ENCODE measurements at regions not wholly inside any gene's neighbourhood (a gene's known extent, or its start where the extent isn't known, plus 50 kb on each side); places are given as distances from the start of the nearest gene placed in this dataset.

- Histone ChIP-seq H3K4me3 (ENCODE audit: low read length) (no peak overlapping the region), H3K4me1 (ENCODE audit: insufficient read depth, low read length) (no peaks in the 10 kb centered on the region)
- CTCF ChIA-PET = no interaction called here
Observed at GRCh38 chr12:116650062-116650461, 87.8 kb downstream of the SPRING1 start.

GRCh38 chr12:116647813-116648212 lies 88.6 kb downstream of the MAP1LC3B2 start:
- peaks cover 0 to 18% (median 0%) of the 10 kb centered on the region in 3 donors for H3K36me3 Mint-ChIP-seq
- Histone ChIP-seq H3K27ac (ENCODE audit: low read depth, low read length) (no peak overlapping the region), H3K27me3 (ENCODE audit: insufficient read depth, low read length, poor library complexity, severe bottlenecking) (no peaks in the 10 kb centered on the region), H3K9me3 (ENCODE audit: low read length) (no peaks in the 10 kb centered on the region), H3K36me3 (ENCODE audit: insufficient read depth, low read length) (no peaks in the 10 kb centered on the region), H3K4me1 (ENCODE audit: insufficient read depth, low read length) (no peaks in the 10 kb centered on the region), H3K4me3 (ENCODE audit: low read length) (no peak overlapping the region)
- peaks cover 0 to 10% (median 2%) of the 10 kb centered on the region in 5 donors for H3K9me3 Mint-ChIP-seq
- peaks cover 20 to 32% of the 10 kb centered on the region in 2 donors for H3K27me3 Mint-ChIP-seq
- no peak for DNase-seq
- H3K4me1 Mint-ChIP-seq = no peaks in the 10 kb centered on the region
- no peak overlapping the region for H3K4me3 Mint-ChIP-seq
- CTCF ChIA-PET = no interaction called here
- POLR2A ChIA-PET = no interaction called here
- no peak overlapping the region for H3K27ac Mint-ChIP-seq

More at GRCh38 chr12:116650062-116650461, 87.8 kb downstream of the SPRING1 start:
- H3K4me3 Mint-ChIP-seq = no peak overlapping the region
- H3K27ac Mint-ChIP-seq = no peak overlapping the region
- peaks cover 0 to 13% (median 0%) of the 10 kb centered on the region in 3 donors for H3K36me3 Mint-ChIP-seq
- no peak overlapping the region for H3K27ac ChIP-seq (ENCODE audit: low read depth, low read length)
- no peaks in the 10 kb centered on the region for H3K4me1 Mint-ChIP-seq
- H3K9me3 Mint-ChIP-seq = peaks cover 0 to 5% (median 4%) of the 10 kb centered on the region in 5 donors
- POLR2A ChIA-PET = no interaction called here
- no peaks in the 10 kb centered on the region for H3K36me3 ChIP-seq (ENCODE audit: insufficient read depth, low read length)
- no peaks in the 10 kb centered on the region for H3K27me3 ChIP-seq (ENCODE audit: insufficient read depth, low read length, poor library complexity, severe bottlenecking)
- peaks cover 25 to 43% of the 10 kb centered on the region in 2 donors for H3K27me3 Mint-ChIP-seq
- DNase-seq = no peak
- no peaks in the 10 kb centered on the region for H3K9me3 ChIP-seq (ENCODE audit: low read length)

GRCh38 chr12:116646901-116647300 lies 87.7 kb downstream of the MAP1LC3B2 start:
- no peak overlapping the region for H3K4me3 ChIP-seq (ENCODE audit: low read length)
- no peaks in the 10 kb centered on the region for H3K4me1 ChIP-seq (ENCODE audit: insufficient read depth, low read length)
- H3K36me3 Mint-ChIP-seq = peaks cover 0 to 18% (median 0%) of the 10 kb centered on the region in 3 donors
- no peaks in the 10 kb centered on the region for H3K4me1 Mint-ChIP-seq
- no peaks in the 10 kb centered on the region for H3K9me3 ChIP-seq (ENCODE audit: low read length)
- H3K27ac Mint-ChIP-seq = no peak overlapping the region
- ChIA-PET CTCF (no interaction called here), POLR2A (no interaction called here)
- H3K27ac ChIP-seq (ENCODE audit: low read depth, low read length) = no peak overlapping the region
- H3K27me3 ChIP-seq (ENCODE audit: insufficient read depth, low read length, poor library complexity, severe bottlenecking) = no peaks in the 10 kb centered on the region
- peaks cover 0 to 10% (median 2%) of the 10 kb centered on the region in 5 donors for H3K9me3 Mint-ChIP-seq
- DNase-seq = no peak
- H3K36me3 ChIP-seq (ENCODE audit: insufficient read depth, low read length) = no peaks in the 10 kb centered on the region
- peaks cover 20 to 32% of the 10 kb centered on the region in 2 donors for H3K27me3 Mint-ChIP-seq
- H3K4me3 Mint-ChIP-seq = no peak overlapping the region

GRCh38 chr12:116644806-116645205 lies 85.6 kb downstream of the MAP1LC3B2 start:
- DNase-seq = no peak
- Histone ChIP-seq H3K27ac (ENCODE audit: low read depth, low read length) (no peak overlapping the region), H3K9me3 (ENCODE audit: low read length) (no peaks in the 10 kb centered on the region), H3K4me3 (ENCODE audit: low read length) (no peak overlapping the region), H3K4me1 (ENCODE audit: insufficient read depth, low read length) (no peaks in the 10 kb centered on the region), H3K27me3 (ENCODE audit: insufficient read depth, low read length, poor library complexity, severe bottlenecking) (no peaks in the 10 kb centered on the region), H3K36me3 (ENCODE audit: insufficient read depth, low read length) (no peaks in the 10 kb centered on the region)
- peaks cover 0 to 12% (median 0%) of the 10 kb centered on the region in 3 donors for H3K36me3 Mint-ChIP-seq
- ChIA-PET CTCF (no interaction called here), POLR2A (no interaction called here)
- H3K27me3 Mint-ChIP-seq = peaks cover 11 to 20% of the 10 kb centered on the region in 2 donors
- no peak overlapping the region for H3K4me3 Mint-ChIP-seq
- no peak overlapping the region for H3K27ac Mint-ChIP-seq
- H3K4me1 Mint-ChIP-seq = no peaks in the 10 kb centered on the region
- H3K9me3 Mint-ChIP-seq = peaks cover 0 to 10% (median 2%) of the 10 kb centered on the region in 5 donors

GRCh38 chr12:116642683-116643082 lies 83.5 kb downstream of the MAP1LC3B2 start:
- Histone ChIP-seq H3K4me1 (ENCODE audit: insufficient read depth, low read length) (no peaks in the 10 kb centered on the region), H3K36me3 (ENCODE audit: insufficient read depth, low read length) (no peaks in the 10 kb centered on the region), H3K9me3 (ENCODE audit: low read length) (no peaks in the 10 kb centered on the region), H3K4me3 (ENCODE audit: low read length) (no peak overlapping the region), H3K27me3 (ENCODE audit: insufficient read depth, low read length, poor library complexity, severe bottlenecking) (no peaks in the 10 kb centered on the region), H3K27ac (ENCODE audit: low read depth, low read length) (no peak overlapping the region)
- ChIA-PET CTCF (no interaction called here), POLR2A (no interaction called here)
- Mint-ChIP-seq H3K4me1 (no peaks in the 10 kb centered on the region), H3K9me3 (peaks cover 0 to 8% (median 2%) of the 10 kb centered on the region in 5 donors), H3K27ac (peak overlapping the region in 1 of 8 donors; percentile 26), H3K4me3 (no peak overlapping the region), H3K36me3 (peaks cover 0 to 6% (median 0%) of the 10 kb centered on the region in 3 donors), H3K27me3 (peaks cover 1 to 12% of the 10 kb centered on the region in 2 donors)
- no peak for DNase-seq

- Histone ChIP-seq H3K9me3 (ENCODE audit: low read length) (no peaks in the 10 kb centered on the region), H3K4me3 (ENCODE audit: low read length) (no peak overlapping the region), H3K36me3 (ENCODE audit: insufficient read depth, low read length) (no peaks in the 10 kb centered on the region), H3K27ac (ENCODE audit: low read depth, low read length) (no peak overlapping the region), H3K4me1 (ENCODE audit: insufficient read depth, low read length) (no peaks in the 10 kb centered on the region), H3K27me3 (ENCODE audit: insufficient read depth, low read length, poor library complexity, severe bottlenecking) (no peaks in the 10 kb centered on the region)
- H3K9me3 Mint-ChIP-seq = peaks cover 0 to 8% (median 2%) of the 10 kb centered on the region in 5 donors
- ChIA-PET POLR2A (no interaction called here), CTCF (no interaction called here)
- H3K27me3 Mint-ChIP-seq = peaks cover 1 to 9% of the 10 kb centered on the region in 2 donors
- DNase-seq = no peak
- peaks cover 0 to 6% (median 0%) of the 10 kb centered on the region in 3 donors for H3K36me3 Mint-ChIP-seq
- no peak overlapping the region for H3K4me3 Mint-ChIP-seq
- H3K4me1 Mint-ChIP-seq = no peaks in the 10 kb centered on the region
- H3K27ac Mint-ChIP-seq = no peak overlapping the region
Observed at GRCh38 chr12:116642106-116642505, 82.9 kb downstream of the MAP1LC3B2 start.

GRCh38 chr12:116640281-116640680 lies 81.1 kb downstream of the MAP1LC3B2 start:
- no peak overlapping the region for H3K27ac Mint-ChIP-seq
- ChIA-PET POLR2A (no interaction called here), CTCF (no interaction called here)

GRCh38 chr12:116639765-116640164 lies 80.6 kb downstream of the MAP1LC3B2 start:
- peaks cover 0 to 4% (median 2%) of the 10 kb centered on the region in 5 donors for H3K9me3 Mint-ChIP-seq
- H3K27ac ChIP-seq (ENCODE audit: low read depth, low read length) = no peak overlapping the region
- no peak overlapping the region for H3K27ac Mint-ChIP-seq
- peaks cover 4 to 5% of the 10 kb centered on the region in 2 donors for H3K27me3 Mint-ChIP-seq
- H3K36me3 Mint-ChIP-seq = peaks cover 0 to 2% (median 0%) of the 10 kb centered on the region in 3 donors
- no peak for DNase-seq
- ChIA-PET POLR2A (no interaction called here), CTCF (no interaction called here)
- H3K36me3 ChIP-seq (ENCODE audit: insufficient read depth, low read length) = no peaks in the 10 kb centered on the region
- H3K4me3 Mint-ChIP-seq = no peak overlapping the region
- H3K27me3 ChIP-seq (ENCODE audit: insufficient read depth, low read length, poor library complexity, severe bottlenecking) = no peaks in the 10 kb centered on the region
- H3K4me1 Mint-ChIP-seq = peaks cover 0 to 3% (median 0%) of the 10 kb centered on the region in 3 donors
- no peaks in the 10 kb centered on the region for H3K4me1 ChIP-seq (ENCODE audit: insufficient read depth, low read length)
- no peak overlapping the region for H3K4me3 ChIP-seq (ENCODE audit: low read length)
- no peaks in the 10 kb centered on the region for H3K9me3 ChIP-seq (ENCODE audit: low read length)

More at GRCh38 chr12:116640281-116640680, 81.1 kb downstream of the MAP1LC3B2 start:
- Mint-ChIP-seq H3K27me3 (peaks cover 4 to 5% of the 10 kb centered on the region in 2 donors), H3K4me1 (peaks cover 0 to 3% (median 0%) of the 10 kb centered on the region in 3 donors), H3K4me3 (no peak overlapping the region), H3K9me3 (peaks cover 0 to 6% (median 4%) of the 10 kb centered on the region in 5 donors), H3K36me3 (peaks cover 0 to 6% (median 0%) of the 10 kb centered on the region in 3 donors)
- Histone ChIP-seq H3K4me1 (ENCODE audit: insufficient read depth, low read length) (no peaks in the 10 kb centered on the region), H3K9me3 (ENCODE audit: low read length) (no peaks in the 10 kb centered on the region), H3K27me3 (ENCODE audit: insufficient read depth, low read length, poor library complexity, severe bottlenecking) (no peaks in the 10 kb centered on the region), H3K36me3 (ENCODE audit: insufficient read depth, low read length) (no peaks in the 10 kb centered on the region), H3K27ac (ENCODE audit: low read depth, low read length) (no peak overlapping the region), H3K4me3 (ENCODE audit: low read length) (no peak overlapping the region)
- no peak for DNase-seq
